ENCODE measurements at regions not wholly inside any gene's neighbourhood (a gene's known extent, or its start where the extent isn't known, plus 50 kb on each side); places are given as distances from the start of the nearest gene placed in this dataset.

GRCh38 chr2:215717501-215718381 is 281.9 kb upstream of the FN1 start:
- Histone ChIP-seq H3K9me3 (no peaks in the 10 kb centered on the region), H3K27me3 (no peaks in the 10 kb centered on the region), H3K4me1 (peaks cover 0 to 6% (median 0%) of the 10 kb centered on the region in 4 donors), H3K27ac (no peak overlapping the region), H3K4me3 (no peak overlapping the region), H3K36me3 (no peaks in the 10 kb centered on the region)
- TF ChIP-seq POLR2A (IDR thresholded peaks at IDR 0.05) (no peak), CTCF (IDR thresholded peaks at IDR 0.05) (no peak)
- DNase-seq, result no peak

GRCh38 chr2:215716956-215717355 is 281.1 kb upstream of the FN1 start:
- Histone ChIP-seq H3K27me3 (no peaks in the 10 kb centered on the region), H3K9me3 (no peaks in the 10 kb centered on the region), H3K36me3 (no peaks in the 10 kb centered on the region), H3K4me1 (peaks cover 0 to 12% (median 0%) of the 10 kb centered on the region in 4 donors), H3K4me3 (no peak overlapping the region), H3K27ac (no peak overlapping the region)
- TF ChIP-seq CTCF (IDR thresholded peaks at IDR 0.05) (no peak), POLR2A (IDR thresholded peaks at IDR 0.05) (no peak)
- DNase-seq, result no peak

GRCh38 chr2:215712871-215713790 is 277.3 kb upstream of the FN1 start:
- Histone ChIP-seq H3K27ac (peak overlapping the region in 3 of 4 donors; percentile 32 to 51 (median 48)), H3K27me3 (no peaks in the 10 kb centered on the region), H3K4me3 (no peak overlapping the region), H3K36me3 (no peaks in the 10 kb centered on the region), H3K4me1 (peaks cover 0 to 8% (median 0%) of the 10 kb centered on the region in 4 donors), H3K9me3 (no peaks in the 10 kb centered on the region)
- no peak for DNase-seq
- TF ChIP-seq CTCF (IDR thresholded peaks at IDR 0.05) (no peak), POLR2A (IDR thresholded peaks at IDR 0.05) (no peak)

GRCh38 chr2:215712219-215712868 is 276.5 kb upstream of the FN1 start:
- no peak for TF ChIP-seq POLR2A (IDR thresholded peaks at IDR 0.05)
- TF ChIP-seq CTCF (IDR thresholded peaks at IDR 0.05), result no peak
- no peaks in the 10 kb centered on the region for H3K36me3 ChIP-seq
- no peaks in the 10 kb centered on the region for H3K27me3 ChIP-seq
- H3K4me1 ChIP-seq, result peaks cover 0 to 8% (median 0%) of the 10 kb centered on the region in 4 donors
- no peak overlapping the region for H3K4me3 ChIP-seq
- no peaks in the 10 kb centered on the region for H3K9me3 ChIP-seq
- no peak for DNase-seq
- H3K27ac ChIP-seq, result peak overlapping the region in 2 of 4 donors; percentile 0 to 51

- Histone ChIP-seq H3K4me1 (peaks cover 0 to 8% (median 0%) of the 10 kb centered on the region in 4 donors), H3K4me3 (no peak overlapping the region), H3K27ac (no peak overlapping the region), H3K27me3 (no peaks in the 10 kb centered on the region), H3K36me3 (no peaks in the 10 kb centered on the region), H3K9me3 (no peaks in the 10 kb centered on the region)
- DNase-seq, result no peak
- no peak for TF ChIP-seq CTCF (IDR thresholded peaks at IDR 0.05)
- no peak for TF ChIP-seq POLR2A (IDR thresholded peaks at IDR 0.05)
Measured at GRCh38 chr2:215711471-215712034, 275.7 kb upstream of the FN1 start.
